Stomach (tissue), 4 donors: ENCODE measurements at regions not wholly inside any gene's neighbourhood (a gene's known extent, or its start where the extent isn't known, plus 50 kb on each side); places are given as distances from the start of the nearest gene placed in this dataset.

ENCODE experiments used
- EP300 ChIP-seq: sonication (generic); formaldehyde crosslinking; IDR thresholded peaks from one replicate; pipeline ENCODE4 v1.6.1; 2017; ENCODE audit warnings: antibody characterized with exemption
- POLR2A ChIP-seq, 4 donors: fragments of 450-650 bp; IDR thresholded peaks; one replicate each; pipeline ENCODE4 v1.6.1; 2016; ENCODE audit warnings: antibody characterized with exemption in 4 of 4, control low read depth in 2 of 4, mild to moderate bottlenecking in 1 of 4, moderate library complexity in 1 of 4
- TF ChIP-seq, protein P1 (sequence below), 7 experiments: fragments of 450-650 bp in 4 of 7; fragments of 200-600 bp in 3 of 7; sonication (generic) in 3 of 7; IDR thresholded peaks; one replicate each; pipeline ENCODE4 v1.5.1; 2016 to 2019; ENCODE audit warnings: antibody characterized with exemption in 7 of 7, control low read depth in 2 of 7, mild to moderate bottlenecking in 1 of 7

- TF ChIP-seq POLR2A (IDR thresholded peaks at IDR 0.05), result no peak
- TF ChIP-seq, protein P1, sequence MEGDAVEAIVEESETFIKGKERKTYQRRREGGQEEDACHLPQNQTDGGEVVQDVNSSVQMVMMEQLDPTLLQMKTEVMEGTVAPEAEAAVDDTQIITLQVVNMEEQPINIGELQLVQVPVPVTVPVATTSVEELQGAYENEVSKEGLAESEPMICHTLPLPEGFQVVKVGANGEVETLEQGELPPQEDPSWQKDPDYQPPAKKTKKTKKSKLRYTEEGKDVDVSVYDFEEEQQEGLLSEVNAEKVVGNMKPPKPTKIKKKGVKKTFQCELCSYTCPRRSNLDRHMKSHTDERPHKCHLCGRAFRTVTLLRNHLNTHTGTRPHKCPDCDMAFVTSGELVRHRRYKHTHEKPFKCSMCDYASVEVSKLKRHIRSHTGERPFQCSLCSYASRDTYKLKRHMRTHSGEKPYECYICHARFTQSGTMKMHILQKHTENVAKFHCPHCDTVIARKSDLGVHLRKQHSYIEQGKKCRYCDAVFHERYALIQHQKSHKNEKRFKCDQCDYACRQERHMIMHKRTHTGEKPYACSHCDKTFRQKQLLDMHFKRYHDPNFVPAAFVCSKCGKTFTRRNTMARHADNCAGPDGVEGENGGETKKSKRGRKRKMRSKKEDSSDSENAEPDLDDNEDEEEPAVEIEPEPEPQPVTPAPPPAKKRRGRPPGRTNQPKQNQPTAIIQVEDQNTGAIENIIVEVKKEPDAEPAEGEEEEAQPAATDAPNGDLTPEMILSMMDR (IDR thresholded peaks at IDR 0.05), result no peak
- no peak for TF ChIP-seq EP300
Observed at GRCh38 chr20:53660078-53660909, 66.7 kb upstream of the ZNF217 start.
